Common myeloid progenitor, CD34-positive (primary cell): ENCODE measurements at regions not wholly inside any gene's neighbourhood (a gene's known extent, or its start where the extent isn't known, plus 50 kb on each side); places are given as distances from the start of the nearest gene placed in this dataset.

Experiments
- CTCF ChIA-PET: fragments of 350-600 bp; sonication (Branson Sonifier 250); formaldehyde crosslinking; loops from one replicate; lab custom pipeline; 2021; ENCODE audit warnings: antibody characterized with exemption; lab: Charles Lee
- POLR2A ChIA-PET: fragments of 350-600 bp; sonication (Branson Sonifier 250); formaldehyde crosslinking; loops from one replicate; lab custom pipeline; 2021; ENCODE audit warnings: antibody characterized with exemption; lab: Charles Lee
- DNase-seq, 3 donors: peaks; one replicate each; pipeline versions ENCODE4 v3.0.0 to v3.0.0-alpha.2; 2013
- H3K27ac ChIP-seq, 2 experiments: 1 replicate in 1 of 2; 2 replicates in 1 of 2; pipeline ENCODE4 v1.7.0; 2013; ENCODE audit warnings: inconsistent platforms in 2 of 2, low read length in 2 of 2, mild to moderate bottlenecking in 2 of 2, low read depth in 1 of 2, moderate library complexity in 1 of 2; ENCODE audit not compliant: severe bottlenecking in 2 of 2, insufficient read depth in 1 of 2, poor library complexity in 1 of 2
- H3K27me3 ChIP-seq, 5 experiments: replicated peaks in 2 of 5; 1 replicate in 3 of 5; 2 replicates in 2 of 5; pipeline versions ENCODE4 v1.6.1 to v1.7.0; 2013; ENCODE audit warnings: low read length in 4 of 5, mild to moderate bottlenecking in 2 of 5, moderate library complexity in 2 of 5, inconsistent platforms in 1 of 5; ENCODE audit not compliant: insufficient read depth in 5 of 5, control insufficient read depth in 4 of 5
- H3K36me3 ChIP-seq, 4 experiments: 1 replicate in 2 of 4; 2 replicates in 2 of 4; pipeline versions ENCODE4 v1.6.1 to v1.7.0; 2013; ENCODE audit warnings: low read length in 3 of 4, control low read depth in 1 of 4, mild to moderate bottlenecking in 1 of 4; ENCODE audit not compliant: control insufficient read depth in 4 of 4, insufficient read depth in 4 of 4
- H3K4me1 ChIP-seq, 4 experiments: 1 replicate in 3 of 4; 2 replicates in 1 of 4; pipeline versions ENCODE4 v1.6.1 to v1.7.1; 2013; ENCODE audit warnings: low read length in 3 of 4, mild to moderate bottlenecking in 3 of 4, control low read depth in 1 of 4, inconsistent platforms in 1 of 4, moderate library complexity in 1 of 4; ENCODE audit not compliant: control insufficient read depth in 4 of 4, insufficient read depth in 4 of 4; ENCODE audit errors: control extremely low read depth in 1 of 4
- H3K4me3 ChIP-seq, 7 experiments: 1 replicate in 4 of 7; 2 replicates in 3 of 7; pipeline versions ENCODE4 v1.5.1 to v1.7.0; 2013; ENCODE audit warnings: mild to moderate bottlenecking in 7 of 7, low read length in 6 of 7, moderate library complexity in 6 of 7, inconsistent platforms in 2 of 7, low read depth in 2 of 7, control low read depth in 1 of 7; ENCODE audit not compliant: insufficient read depth in 4 of 7, control insufficient read depth in 1 of 7; ENCODE audit errors: extremely low read depth in 1 of 7
- H3K9me3 ChIP-seq, 5 experiments: 1 replicate in 4 of 5; 2 replicates in 1 of 5; pipeline versions ENCODE4 v1.6.1 to v1.7.1; 2013; ENCODE audit warnings: low read length in 4 of 5, mild to moderate bottlenecking in 2 of 5, inconsistent platforms in 1 of 5, low read depth in 1 of 5, moderate library complexity in 1 of 5; ENCODE audit not compliant: control insufficient read depth in 4 of 5, insufficient read depth in 2 of 5; ENCODE audit errors: control extremely low read depth in 1 of 5
- WGBS: methylation state at CpG from one replicate; pipeline ENCODE4 v1.1.5; 2013; ENCODE audit not compliant: insufficient coverage; 5-methylcytosine and 5-hydroxymethylcytosine counted together

DNA sequence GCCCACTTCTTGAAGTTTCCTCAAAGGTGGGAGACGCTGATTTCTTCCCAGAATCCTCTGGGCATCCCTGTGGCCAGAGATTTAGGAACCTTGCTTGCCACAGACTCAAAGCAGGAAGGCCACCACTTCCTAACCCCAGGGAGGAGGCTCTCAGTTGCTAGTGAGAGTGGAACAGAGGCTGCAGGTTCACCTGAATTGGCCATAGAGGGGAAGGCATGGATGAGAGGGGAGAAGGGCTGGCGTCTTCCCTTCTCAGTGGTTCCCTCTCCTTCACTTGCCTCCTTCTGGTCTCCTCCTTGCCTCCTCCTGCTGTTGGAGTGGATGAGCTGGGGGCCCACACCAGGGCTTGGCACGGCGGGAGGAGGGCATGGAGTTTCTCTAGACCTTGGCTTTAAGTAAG is 185.7 kb downstream of the ADAMTS15 start:
- H3K9me3 ChIP-seq: no peaks in the 10 kb centered on the region
- no peaks in the 10 kb centered on the region for H3K4me1 ChIP-seq
- H3K4me3 ChIP-seq: no peak overlapping the region
- H3K27ac ChIP-seq: no peak overlapping the region
- no peaks in the 10 kb centered on the region for H3K36me3 ChIP-seq
- WGBS: no CpG with 5 or more reads among the region's 4 CpGs
- peaks cover 0 to 7% (median 0%) of the 10 kb centered on the region in 5 experiments for H3K27me3 ChIP-seq
- POLR2A ChIA-PET: no interaction called here
- DNase-seq: no peak
- CTCF ChIA-PET: no interaction called here

DNA sequence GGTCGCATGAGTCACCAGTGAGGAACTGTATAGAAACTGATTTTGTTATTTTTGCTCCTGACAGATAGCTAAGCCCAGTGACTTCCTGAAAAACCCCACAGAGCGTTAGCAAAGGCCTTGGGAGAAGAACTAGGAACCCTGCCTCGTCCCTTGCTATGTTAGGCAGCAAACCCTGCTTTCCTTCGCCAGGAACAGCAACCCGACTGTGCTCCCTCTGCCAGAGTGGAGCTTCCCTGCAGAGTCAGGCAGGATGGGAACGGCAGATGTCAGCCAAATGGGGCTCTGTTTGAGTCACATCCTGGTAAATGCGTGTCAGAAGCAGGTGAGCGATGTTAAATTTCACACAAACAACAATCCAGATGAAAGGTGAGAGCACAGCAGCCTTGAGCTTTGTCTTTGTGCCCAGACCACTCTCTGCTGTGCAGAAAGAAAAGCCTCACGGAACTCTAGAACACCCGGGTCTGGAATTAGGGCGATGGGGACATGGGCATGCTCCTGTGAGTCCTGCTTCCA is 186.6 kb downstream of the ADAMTS15 start:
- ChIA-PET CTCF (no interaction called here), POLR2A (no interaction called here)
- no peak overlapping the region for H3K4me3 ChIP-seq
- H3K27ac ChIP-seq: no peak overlapping the region
- 77% methylated on average over 11 of the region's 11 CpGs for WGBS
- H3K9me3 ChIP-seq: no peaks in the 10 kb centered on the region
- DNase-seq: no peak
- peaks cover 0 to 7% (median 0%) of the 10 kb centered on the region in 5 experiments for H3K27me3 ChIP-seq
- H3K36me3 ChIP-seq: no peaks in the 10 kb centered on the region
- no peaks in the 10 kb centered on the region for H3K4me1 ChIP-seq

DNA sequence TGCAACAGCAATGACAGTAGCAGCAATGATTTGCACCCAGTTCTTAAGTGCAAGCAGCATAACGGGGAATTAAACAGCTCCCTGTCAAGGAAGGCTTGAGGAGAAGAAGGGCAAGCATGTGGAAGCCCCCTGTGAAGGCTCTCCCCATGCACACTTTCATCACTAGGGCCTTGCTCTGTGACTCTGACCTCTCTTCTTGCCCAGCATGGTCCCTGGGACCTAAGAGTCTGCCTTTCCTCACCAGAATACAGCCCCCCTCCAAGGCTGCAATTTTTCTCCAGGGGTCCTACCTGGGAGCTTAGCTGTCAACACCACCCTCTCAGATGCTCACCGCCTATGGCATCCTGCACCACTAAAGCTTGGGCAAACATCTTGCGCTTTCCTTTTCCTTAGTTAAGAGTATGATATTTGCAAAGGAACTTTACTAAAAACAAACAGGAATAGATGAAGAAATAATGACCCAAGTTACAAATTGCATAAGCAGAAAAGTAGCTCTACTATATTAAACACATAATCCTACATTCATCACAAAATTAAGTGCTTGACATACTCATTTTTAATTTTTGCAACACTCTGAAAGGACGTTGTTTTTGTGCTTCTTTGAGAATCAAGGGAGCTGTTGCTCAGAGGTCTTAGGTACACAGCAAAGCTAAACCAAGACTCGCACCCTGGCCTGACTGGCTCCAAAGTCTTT is 187.6 kb downstream of the ADAMTS15 start:
- H3K36me3 ChIP-seq: no peaks in the 10 kb centered on the region
- peaks cover 0 to 7% (median 0%) of the 10 kb centered on the region in 5 experiments for H3K27me3 ChIP-seq
- WGBS: 100% methylated on average over 4 of the region's 5 CpGs
- no peaks in the 10 kb centered on the region for H3K4me1 ChIP-seq
- POLR2A ChIA-PET: no interaction called here
- no peak overlapping the region for H3K27ac ChIP-seq
- no peak for DNase-seq
- CTCF ChIA-PET: interaction anchor here (1.0 kb wide), 1 partner anchor 8 kb away, joined by 4 read pairs; no protein-coding TSS in a partner anchor
- H3K4me3 ChIP-seq: no peak overlapping the region
- no peaks in the 10 kb centered on the region for H3K9me3 ChIP-seq

DNA sequence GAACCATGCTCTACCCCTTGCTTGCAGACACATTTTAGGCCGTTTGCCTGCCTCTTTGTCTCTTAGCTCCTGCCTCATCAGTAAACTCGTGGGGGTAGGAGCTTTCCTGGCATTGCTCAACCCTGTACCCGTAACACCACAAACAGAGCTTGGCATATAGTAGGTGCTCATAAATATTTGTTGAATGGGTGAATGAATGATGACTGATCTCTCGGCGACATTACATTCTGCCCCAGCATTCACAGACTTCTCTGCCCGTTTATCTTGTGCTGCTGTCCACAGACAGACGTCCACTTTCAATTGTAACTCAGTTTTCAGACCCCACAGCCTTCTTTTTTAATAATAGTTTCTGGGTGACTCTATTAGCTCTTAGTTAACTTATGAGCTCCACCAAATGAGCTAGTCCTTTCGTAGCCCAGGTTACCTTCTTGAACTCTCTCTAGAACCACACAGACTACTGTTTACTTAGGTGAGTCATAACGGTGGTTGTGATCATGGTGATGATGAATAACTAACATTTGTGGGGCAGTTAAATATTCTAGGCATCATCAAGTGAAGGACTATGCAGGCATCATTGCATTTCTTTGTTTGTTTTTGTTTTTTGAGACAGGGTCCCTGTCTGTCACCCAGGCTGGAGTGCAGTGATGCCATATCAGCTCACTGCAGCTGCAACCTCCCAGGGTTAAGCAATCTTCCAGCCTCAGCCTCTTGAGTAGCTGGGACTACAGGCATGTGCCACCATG is 188.4 kb downstream of the ADAMTS15 start:
- H3K4me1 ChIP-seq: no peaks in the 10 kb centered on the region
- H3K27ac ChIP-seq: no peak overlapping the region
- H3K9me3 ChIP-seq: no peaks in the 10 kb centered on the region
- WGBS: 85% methylated on average over 3 of the region's 9 CpGs
- no peak for DNase-seq
- no peak overlapping the region for H3K4me3 ChIP-seq
- POLR2A ChIA-PET: no interaction called here
- CTCF ChIA-PET: interaction anchor here (1.0 kb wide), 1 partner anchor 9 kb away, joined by 4 read pairs; no protein-coding TSS in a partner anchor
- H3K27me3 ChIP-seq: peaks cover 0 to 7% (median 0%) of the 10 kb centered on the region in 5 experiments
- no peaks in the 10 kb centered on the region for H3K36me3 ChIP-seq

DNA sequence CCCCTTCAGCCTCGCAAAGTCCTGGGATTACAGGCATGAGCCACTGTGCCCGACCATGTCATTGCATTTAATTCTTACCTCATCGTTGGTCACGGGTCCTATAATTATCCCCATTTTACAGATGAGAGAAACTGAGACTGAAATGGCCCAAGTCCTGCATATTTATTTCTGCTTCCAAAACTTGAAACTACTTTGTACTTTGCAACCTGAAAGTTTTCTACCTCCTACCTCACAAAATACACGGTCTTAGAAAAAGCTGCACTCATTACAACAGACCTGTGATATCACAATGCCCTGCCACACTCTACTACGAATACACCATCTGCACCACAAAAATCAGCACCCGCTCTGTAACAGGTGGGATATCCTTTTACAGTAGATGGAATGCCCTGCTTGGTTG is 189.1 kb downstream of the ADAMTS15 start:
- Histone ChIP-seq H3K4me3 (no peak overlapping the region), H3K36me3 (no peaks in the 10 kb centered on the region), H3K27me3 (peaks cover 0 to 7% (median 0%) of the 10 kb centered on the region in 5 experiments), H3K9me3 (no peaks in the 10 kb centered on the region), H3K27ac (no peak overlapping the region), H3K4me1 (no peaks in the 10 kb centered on the region)
- CTCF ChIA-PET: interaction anchor here (0.7 to 1.0 kb wide), 2 partner anchors 9 to 10 kb away, joined by 3 to 4 read pairs; no protein-coding TSS in a partner anchor
- DNase-seq: no peak
- 96% methylated on average over 5 of the region's 7 CpGs for WGBS
- POLR2A ChIA-PET: no interaction called here

DNA sequence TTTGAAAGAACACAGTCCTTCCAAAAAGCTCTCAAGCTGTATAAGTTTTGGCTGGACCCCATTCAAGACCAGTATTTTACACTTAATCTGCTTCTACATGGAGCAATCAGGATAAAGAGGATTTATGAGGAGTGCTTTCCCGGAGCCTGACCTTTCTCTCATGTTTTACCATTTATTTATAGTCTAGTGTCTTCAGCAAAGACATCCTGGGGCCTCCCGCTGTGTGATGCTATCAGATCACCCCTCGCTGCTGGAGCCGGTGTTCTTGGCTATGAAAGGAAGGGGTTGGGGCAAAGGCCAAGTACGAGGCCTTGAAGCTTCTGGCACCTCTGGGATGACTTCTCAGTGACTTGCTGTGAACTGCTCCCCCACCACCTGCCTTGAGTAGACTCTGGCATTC is 189.6 kb downstream of the ADAMTS15 start:
- Histone ChIP-seq H3K36me3 (no peaks in the 10 kb centered on the region), H3K9me3 (no peaks in the 10 kb centered on the region), H3K27me3 (peaks cover 0 to 7% (median 0%) of the 10 kb centered on the region in 5 experiments), H3K27ac (no peak overlapping the region), H3K4me1 (no peaks in the 10 kb centered on the region), H3K4me3 (no peak overlapping the region)
- WGBS: 84% methylated on average over 3 of the region's 5 CpGs
- no peak for DNase-seq
- POLR2A ChIA-PET: no interaction called here
- CTCF ChIA-PET: interaction anchor here (0.7 kb wide), 1 partner anchor 9 kb away, joined by 3 read pairs; no protein-coding TSS in a partner anchor

DNA sequence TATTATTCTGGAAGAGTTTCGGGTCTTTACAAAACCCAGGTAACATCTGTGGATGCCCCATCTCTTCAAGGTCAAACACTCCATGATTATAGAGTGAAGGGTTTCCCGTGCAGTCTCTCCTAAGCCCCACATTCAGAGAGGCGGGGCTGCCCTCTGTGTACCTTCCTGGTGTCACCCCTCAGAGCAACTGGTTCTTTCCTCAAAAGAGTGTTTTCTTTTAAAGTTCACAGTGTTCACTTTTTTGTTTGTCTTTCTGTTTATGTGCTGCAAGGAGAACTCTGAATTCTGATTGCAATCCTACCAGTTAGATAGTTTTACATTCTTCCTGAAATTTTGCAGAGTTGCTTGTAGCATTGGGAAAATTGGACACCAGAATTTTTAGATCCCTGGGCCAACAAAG is 190.2 kb downstream of the ADAMTS15 start:
- Histone ChIP-seq H3K27me3 (peaks cover 0 to 7% (median 0%) of the 10 kb centered on the region in 5 experiments), H3K4me3 (no peak overlapping the region), H3K9me3 (no peaks in the 10 kb centered on the region), H3K36me3 (no peaks in the 10 kb centered on the region), H3K4me1 (no peaks in the 10 kb centered on the region), H3K27ac (no peak overlapping the region)
- WGBS: 80% methylated on average over 3 of the region's 3 CpGs
- POLR2A ChIA-PET: no interaction called here
- DNase-seq: no peak
- CTCF ChIA-PET: no interaction called here
